ENCODE measurements at regions not wholly inside any gene's neighbourhood (a gene's known extent, or its start where the extent isn't known, plus 50 kb on each side); places are given as distances from the start of the nearest gene placed in this dataset.
"Not testable (repeated sequence)": the region's sequence is repeated elsewhere in the genome, so short reads cannot be mapped to it uniquely, and the experiment has no call there.

DNA sequence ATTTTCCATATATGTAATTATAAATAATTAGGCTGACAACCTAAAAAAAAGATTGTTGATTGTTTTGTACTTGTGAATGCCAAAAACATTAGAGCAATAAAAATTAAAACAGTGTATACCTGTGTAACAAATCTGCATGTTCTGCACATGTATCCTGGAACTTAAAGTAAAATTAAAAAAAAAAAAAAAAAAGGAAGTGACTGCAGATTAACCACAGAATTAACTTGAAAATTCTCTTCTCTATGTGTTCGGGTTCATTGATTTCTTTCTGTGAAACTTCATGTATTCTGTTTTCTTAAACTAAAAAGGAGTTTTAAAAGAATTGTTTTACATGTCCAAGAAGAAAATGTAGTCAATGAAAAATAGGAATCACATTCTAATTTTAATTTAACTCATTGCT is 95.7 kb downstream of the FASLG start:
- no peak for DNase-seq (ENCODE audit: low spot score)

DNA sequence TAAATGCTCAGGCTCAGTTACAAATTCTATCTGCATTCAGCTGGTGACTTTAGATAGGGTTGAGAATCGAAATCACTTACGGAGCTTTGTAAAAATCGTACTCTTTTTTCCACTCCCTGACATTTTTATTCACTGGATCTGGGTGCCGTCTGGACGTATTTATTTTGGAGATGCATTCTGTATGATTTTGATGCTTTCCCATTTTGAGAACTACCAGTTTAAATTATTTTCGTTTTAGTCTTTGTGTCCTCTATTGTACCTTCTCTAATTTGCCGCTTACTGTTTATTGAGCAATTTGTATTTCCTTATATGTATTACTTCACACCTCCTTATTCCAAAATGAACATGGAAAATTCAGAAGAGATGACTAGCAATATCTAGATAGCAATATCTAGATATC is 96.2 kb downstream of the FASLG start:
- no peak for DNase-seq (ENCODE audit: low spot score)

DNA sequence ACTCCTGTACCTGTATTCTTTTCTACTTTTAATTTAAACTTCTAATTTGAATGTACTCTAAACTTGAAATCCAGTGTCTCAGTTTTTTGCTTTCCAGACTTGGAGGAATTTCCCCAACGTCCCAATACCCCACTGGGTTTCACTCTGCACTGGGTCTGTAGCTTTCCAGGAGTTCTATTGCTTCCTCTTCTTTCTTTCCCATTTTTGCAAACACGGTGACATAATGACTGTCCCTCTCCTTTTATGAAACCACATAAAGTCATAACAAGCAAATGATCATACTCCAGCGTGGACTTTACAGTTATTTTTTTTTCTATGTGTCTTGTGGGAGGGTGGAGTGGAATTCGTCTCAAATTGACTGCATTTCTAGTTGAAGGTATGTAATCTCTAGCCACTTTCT is 97.1 kb downstream of the FASLG start:
- no peak for DNase-seq (ENCODE audit: low spot score)

DNA sequence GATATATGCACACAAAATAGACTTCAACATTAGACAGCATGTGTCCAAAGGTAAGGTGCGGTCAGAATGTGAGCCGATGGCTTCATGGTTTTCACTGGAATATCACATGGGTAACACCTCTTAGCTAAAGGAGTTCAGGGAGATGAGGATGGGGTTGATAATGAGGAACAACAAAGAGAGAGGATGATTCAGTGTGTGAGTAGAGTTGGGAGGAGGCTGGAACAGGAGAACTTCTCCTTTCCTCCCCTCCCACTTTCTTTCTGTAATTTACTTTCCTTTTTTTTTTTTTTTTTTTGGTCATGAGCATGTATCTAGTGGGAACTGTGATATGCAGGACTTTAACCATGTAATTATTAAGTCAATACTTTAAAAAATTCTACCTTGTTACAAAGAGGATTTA is 99.4 kb downstream of the FASLG start:
- no peak for DNase-seq (ENCODE audit: low spot score)

DNA sequence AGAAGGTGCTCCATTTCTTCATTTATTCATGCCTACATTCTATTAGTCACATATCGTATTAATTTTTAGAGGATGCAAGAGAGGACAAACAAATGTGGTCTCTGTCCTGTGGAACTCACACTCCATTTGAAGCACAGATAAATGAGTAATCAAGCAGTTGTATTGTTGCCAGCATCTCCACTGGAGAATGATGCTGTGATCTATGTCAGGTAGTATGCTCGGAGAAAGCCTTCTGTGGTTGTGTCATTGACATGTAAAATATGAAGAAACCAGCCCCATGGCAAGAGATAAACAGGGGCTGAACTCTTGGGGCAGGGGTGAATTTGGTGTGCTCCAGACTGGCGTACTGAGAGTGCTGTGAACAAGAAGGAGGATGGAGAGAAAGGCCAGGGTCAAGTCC is 101.2 kb downstream of the FASLG start:
- no peak for DNase-seq (ENCODE audit: low spot score)

DNA sequence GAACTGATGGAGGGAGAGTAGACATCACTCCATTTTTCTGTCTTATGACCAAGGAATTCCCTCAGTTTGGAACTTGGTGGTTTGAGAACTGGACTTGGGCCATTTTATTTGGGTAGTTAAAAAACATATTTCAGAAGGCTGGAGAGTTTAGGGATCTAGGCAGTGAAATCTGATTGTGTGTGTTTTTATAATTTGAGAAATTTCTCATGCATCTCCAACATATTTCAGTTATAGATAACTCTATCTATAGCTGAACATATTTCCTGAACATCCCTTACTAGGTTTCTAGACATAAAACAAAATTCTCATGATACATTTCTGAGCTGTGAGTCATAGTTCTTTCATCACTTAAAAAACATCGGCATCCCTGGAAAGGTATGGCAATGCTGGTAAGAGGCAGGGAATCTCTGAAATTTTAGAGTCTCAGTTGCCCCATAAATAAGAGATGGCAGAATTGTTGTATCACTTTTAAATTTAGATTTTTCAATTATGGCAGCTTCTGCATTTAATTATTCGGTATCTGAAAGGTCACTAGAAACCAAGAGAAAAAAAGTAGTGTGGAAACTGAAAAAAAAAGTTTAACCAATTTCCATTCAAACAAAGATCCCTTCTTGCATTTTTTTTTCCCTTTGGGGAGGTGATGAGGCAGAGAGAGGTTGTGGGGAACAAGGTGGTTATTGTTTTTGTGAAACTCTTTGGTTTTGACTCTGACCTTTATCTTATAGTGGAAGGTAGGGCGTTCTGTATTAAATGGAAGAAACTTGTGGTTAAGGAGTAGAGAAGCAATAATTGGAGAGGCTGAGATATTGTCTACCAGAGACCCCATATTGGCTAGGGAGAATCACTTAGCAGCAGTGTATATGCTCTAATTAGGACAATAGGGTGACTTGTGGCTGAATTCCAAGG is 102.9 kb downstream of the FASLG start:
- DNase-seq (ENCODE audit: low spot score), result no peak

DNA sequence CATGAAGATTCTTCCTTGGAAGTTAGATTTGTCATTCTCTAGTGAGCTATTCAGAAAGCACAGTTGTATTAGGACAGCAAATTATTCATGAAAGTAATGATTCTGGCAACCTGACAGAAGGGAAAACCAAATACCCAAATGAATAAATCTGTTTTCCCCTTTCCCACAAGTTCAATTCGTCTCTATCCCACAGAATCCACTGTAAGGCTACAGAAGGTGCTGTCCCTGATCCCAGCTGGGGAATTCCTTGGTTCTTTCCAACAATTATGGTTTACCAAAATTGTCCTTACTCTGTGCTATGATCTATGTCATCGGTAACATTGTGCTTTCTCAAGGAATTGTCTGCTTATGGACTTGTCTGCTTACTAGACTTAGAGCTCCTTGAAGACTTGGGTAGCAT is 104.2 kb downstream of the FASLG start:
- no peak for DNase-seq (ENCODE audit: low spot score)

DNA sequence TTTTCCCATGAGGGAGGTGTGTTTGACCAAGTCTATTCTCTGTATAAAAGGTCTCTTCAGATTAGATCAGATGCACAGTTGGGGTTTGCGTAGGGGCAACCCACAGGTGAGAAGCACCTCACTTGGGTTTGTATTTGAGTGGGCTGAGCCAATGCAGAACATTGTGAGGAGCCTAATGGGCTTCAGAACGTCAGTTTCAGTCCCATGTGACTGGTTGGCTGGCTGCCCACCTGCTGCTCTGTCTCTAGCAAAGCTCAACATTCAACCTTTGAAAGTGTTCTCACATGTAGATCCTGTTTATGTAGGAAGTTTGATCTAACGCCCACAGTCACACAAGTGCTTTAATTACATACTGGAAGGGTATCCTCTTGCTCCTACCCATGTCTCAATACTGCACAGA is 105.5 kb downstream of the FASLG start:
- no peak for DNase-seq (ENCODE audit: low spot score)

DNA sequence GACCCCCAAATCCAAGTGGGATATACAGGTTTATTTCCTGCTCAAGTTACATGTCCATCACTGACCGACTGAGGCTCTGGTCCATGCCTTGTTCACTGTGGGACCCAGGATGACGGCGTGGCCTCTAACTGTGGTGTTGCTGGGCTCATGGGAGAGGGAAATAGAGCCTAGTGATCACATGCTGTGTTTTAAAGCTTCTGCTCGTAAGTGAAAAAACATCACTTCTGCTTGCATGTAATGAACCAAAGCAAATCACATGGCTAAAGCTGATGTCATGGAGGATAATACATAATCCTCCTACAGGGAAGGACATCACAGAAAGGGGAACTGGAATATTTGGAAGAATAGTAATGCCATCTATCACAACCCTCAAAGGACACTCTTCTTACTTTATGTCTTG is 107.6 kb downstream of the FASLG start:
- no peak for DNase-seq (ENCODE audit: low spot score)

DNA sequence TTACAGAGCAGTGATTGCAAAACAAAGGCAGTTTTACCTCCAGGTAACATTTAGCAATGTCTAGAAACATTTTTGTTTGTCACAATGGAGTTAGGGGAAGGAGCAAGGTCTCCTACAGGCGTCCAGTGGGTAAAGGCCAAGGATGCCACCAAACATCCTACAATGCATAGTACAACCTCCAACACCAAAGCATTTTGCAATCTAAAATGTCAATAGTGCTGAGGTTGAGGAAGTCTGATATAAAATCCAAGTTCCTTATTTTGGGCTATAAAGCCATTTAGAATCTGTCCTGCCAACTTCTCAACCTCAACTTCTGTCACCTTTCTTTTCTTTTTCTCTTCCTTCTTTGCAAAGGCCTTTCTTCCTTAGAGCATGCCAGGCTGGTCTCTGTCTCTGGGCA is 111.2 kb downstream of the FASLG start:
- DNase-seq (ENCODE audit: low spot score), result no peak

DNA sequence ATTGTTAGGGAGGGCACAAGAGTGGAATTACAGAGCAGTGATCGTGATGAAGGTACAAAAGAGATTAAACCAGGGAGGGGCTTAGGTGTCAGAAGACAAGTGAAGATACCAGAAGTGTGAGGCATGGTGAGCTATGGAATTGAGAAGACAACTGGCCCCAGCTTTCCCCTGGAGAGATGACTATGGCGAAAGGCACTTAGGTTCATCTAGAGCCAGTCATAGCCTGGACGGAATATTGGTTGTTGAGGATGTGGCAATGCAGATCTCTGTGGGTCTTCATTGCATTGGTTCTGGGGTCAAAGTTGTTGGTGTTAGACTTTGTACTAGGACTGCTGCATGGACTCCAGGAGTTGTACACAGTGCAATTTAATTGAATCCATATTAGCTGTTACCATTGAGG is 115.7 kb downstream of the FASLG start:
- DNase-seq (ENCODE audit: low spot score), result no peak

DNA sequence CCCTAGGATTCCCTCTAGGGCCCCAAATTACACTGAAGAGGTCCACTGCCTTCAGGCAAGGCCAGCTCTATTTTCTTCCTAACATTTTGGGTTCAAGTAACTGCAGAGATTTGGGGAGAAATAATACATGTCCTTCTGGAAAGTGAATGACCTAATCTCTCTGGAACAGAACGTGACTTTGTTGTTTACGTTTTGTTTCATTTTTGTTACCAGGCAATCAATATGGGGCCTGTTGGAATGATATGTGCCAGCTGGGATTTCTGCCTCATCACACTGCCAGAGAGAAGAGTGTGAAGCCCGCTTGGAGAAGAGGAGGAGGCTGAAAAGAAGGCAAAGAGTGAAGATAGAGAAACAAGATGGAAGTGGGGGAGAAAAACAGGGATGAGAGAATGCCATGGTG is 116.7 kb downstream of the FASLG start:
- DNase-seq (ENCODE audit: low spot score), result no peak

DNA sequence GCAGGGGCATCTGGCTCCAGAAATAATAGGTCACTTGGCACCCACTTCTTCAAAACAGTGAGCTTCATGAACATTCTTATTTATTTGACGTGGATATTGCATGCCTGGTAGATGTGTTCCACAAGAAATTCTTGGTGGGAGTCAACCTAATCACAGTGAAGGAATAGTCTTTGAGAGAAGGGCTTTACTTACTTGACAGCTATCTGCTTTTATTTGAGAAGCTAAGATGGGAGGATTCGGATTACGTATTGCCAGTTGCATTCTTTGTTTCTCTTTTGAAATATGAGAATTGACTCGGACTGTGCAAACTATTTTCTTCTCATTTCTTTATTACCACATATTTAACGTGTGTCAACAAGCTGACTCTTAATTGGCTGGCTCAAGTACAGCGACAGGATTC is 117.2 kb downstream of the FASLG start:
- DNase-seq (ENCODE audit: low spot score), result no peak

DNA sequence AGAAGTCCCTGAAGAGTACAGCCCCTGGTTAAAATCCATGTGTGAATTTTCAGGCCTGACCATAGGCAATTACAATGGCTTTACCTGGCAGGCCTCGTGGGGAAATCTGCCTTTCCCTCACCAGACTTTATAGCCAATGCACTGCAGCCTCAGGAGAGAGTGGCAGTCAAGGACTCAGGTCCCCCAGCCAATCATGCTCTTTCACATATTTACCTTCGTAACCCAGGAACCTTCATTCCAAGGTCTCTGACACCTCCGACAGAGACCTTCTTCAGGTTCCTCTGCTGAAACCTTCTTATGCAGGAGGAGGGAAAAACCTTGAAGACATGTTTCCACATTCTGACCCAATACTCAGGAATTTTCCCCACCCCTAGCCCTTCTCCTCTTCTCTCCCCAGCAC is 118.9 kb downstream of the FASLG start:
- no peak for DNase-seq (ENCODE audit: low spot score)

DNA sequence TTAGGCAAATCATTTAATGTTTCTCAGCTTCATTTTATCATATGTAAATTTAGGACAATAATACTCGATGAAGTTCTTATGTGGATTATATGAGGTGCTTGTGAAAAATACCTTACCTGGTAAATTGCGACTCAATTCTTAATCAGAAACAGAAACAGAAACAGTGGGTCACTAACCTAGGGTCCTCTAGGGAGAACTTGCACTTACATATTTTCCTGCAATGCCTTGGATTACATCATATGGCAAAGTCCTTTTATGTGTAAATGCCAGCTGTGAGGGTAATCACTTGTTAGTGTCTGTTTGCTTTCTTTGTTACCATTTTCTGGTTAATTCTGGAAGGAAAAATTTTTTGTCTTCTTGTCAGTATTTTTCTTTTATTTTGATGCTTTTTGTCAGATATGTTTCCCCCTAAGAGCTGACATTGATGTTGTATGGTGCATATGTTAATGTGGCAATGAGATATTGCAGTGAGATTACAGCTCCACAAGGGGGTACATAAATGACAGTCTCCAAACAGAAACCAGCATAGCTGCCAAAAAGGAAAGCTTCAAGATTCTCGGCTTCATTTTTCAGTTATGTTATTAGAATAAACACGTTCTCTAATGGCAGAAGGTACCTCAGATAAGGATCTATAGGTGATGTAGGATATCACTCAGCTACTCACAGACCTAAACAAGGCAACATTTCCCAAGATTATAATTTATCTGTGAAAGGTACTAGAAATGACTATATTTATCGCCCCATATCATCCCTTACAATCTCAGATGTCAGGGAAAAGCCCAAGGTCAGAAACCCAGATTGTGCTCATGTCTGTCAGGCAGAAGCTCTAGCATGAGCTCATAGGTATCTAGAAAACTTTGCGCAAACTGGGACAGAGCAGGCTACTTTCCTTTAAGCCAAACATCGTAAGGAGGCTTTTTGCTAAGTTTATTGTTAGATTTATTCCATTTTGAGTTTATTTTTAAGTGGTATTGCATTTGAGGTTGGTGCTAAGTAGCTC is 119.9 kb downstream of the FASLG start:
- DNase-seq (ENCODE audit: low spot score), result no peak

DNA sequence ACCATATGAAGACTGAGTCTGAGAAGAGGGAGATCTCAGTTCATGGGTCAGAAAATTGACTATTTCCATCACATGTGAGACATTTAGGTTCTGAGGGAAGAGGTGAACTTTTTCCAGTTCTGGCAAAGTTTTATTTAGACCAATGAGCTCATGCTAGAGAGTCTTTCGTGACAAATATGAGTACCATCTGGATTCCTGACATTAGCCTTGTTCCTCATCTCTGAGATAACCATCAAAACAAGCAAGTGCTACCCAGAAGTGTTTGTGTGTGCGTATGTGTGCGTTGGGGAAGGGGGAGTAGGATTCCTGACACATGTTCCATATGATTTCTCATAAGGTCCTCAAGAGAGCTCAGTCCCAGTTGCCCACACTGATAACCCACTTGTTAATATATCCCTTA is 120.6 kb downstream of the FASLG start:
- no peak for DNase-seq (ENCODE audit: low spot score)

DNA sequence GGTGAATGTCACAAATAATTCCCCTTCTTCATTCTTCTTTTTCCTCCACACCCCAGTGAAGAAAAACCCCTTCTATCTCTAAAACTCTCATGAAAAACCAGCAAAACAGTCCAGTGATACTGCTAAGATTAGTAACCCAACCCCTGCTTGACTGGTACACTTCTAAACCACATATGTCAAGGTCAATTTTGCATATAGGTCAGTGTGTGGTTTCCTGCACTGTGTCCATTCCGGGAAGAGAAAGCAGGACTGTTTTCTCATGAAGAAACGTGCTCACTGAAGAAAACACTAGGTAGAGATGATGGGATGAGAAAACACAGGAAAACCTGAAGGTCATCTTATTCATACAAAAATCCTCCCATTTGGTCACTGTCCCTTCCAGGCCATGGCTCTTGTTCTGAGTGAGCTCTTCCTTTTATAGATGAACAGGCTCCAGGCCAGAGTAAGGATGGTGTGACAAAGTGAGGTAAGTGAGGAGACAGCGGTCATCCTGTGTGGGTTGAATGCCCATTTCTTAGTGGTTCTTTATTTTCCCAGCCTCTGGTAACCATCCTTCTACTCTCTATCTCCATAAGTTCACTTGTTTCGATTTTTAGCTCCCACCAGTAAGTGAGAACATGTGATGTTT is 122.7 kb downstream of the FASLG start:
- DNase-seq (ENCODE audit: low spot score), result no peak

DNA sequence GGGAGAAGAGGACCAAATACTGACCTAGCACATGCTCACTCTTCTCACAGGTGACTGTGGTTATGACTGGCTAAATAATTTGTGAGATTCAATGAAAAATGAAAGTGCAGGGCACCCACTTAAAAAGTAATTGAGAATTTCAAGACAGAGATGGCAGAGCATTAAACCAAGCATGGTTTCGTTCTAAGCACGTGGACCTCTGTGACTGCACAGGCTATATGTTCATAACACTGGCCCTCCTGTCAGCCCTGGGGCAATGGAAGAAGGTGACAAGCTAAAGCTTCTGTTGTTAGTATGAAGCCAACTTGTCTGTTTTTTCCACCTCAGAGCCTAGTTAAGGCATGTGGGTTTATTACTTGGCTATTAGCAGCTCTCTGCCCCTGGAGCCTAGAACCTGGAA is 130.9 kb downstream of the FASLG start:
- no peak for DNase-seq (ENCODE audit: low spot score)

DNA sequence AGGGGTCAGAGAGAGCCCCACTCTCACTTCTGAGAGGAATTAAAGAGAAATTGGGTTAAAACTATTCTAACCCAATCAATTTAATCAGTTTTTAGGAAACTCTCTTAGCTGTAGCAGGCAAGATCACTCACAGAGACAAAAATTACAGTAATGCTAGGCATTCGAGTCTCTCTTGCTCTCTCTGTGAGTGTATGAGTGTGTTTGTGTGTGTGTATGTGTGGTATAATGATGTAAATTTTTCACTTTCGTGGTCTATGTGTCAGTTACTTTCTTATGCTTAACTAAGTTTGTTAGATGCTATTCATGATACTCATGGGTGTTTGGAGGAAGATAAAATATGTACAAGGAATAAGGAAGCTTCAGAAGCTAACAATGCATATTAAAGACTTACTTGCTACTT is 131.3 kb downstream of the FASLG start:
- DNase-seq (ENCODE audit: low spot score), result no peak

DNA sequence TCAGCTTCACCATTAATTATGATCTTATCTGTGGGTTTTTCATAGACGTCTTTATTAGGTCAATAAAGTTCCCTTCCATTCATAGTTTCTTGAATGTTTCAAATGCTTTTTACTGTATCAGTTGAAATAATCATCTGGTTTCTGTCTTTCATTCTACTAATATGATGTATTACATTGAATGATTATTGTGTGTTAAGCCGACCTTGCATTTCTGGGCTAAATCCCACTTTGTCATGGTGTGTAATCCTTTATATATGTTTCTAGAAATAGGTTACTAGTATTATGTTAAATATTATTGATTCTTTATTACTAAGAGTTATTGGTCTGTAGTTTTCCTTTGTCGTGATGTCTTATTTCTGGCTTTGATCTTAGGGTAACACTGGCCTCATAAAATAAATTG is 134.9 kb downstream of the FASLG start:
- no peak for DNase-seq (ENCODE audit: low spot score)

DNA sequence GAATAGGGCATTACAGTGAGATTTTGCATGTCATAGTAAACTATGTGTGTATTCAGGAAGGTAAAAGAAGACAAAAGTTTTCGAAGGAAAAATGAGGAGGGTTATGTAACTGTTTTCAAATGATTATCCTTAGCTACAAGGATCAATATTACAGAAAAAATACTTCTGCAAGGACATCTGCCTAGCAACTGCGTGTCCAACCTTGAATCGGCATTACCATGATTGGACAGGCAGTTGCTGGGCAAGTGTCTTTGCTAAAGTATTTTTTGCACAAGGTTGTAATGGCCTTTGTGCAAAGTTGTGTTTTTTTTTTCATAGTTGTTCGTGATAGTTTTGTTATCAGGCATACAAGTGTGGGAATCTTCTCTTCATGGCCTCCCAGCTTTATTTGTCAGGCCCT is 136.8 kb downstream of the FASLG start:
- no peak for DNase-seq (ENCODE audit: low spot score)

DNA sequence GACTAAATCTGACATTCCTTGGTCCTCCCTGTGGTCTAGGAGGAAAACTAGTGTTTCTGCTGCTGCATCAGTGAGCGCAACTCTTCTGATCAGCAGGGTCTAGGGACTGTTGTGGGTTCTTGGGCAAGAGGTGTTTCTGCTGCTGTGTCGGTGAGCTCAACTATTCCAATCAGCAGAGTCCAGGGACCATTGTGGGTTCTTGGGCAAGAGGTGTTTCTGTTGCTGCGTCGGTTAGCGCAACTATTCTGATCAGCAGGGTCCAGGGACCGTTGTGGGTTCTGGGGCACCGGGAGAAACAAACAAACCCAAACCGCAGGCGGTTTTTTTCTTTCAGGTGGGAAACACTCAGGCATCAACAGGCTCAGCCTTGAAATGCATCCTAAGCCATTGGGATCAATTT is 140.9 kb downstream of the FASLG start:
- DNase-seq (ENCODE audit: low spot score), result not testable (repeated sequence)
